T-helper 22 cell (primary cell): ENCODE measurements at regions not wholly inside any gene's neighbourhood (a gene's known extent, or its start where the extent isn't known, plus 50 kb on each side); places are given as distances from the start of the nearest gene placed in this dataset.
"Not testable (repeated sequence)": the region's sequence is repeated elsewhere in the genome, so short reads cannot be mapped to it uniquely, and the experiment has no call there.

Source experiments
- DNase-seq: peaks from one replicate; pipeline ENCODE4 v3.0.0-alpha.2; 2020; ENCODE audit warnings: low read depth

DNA sequence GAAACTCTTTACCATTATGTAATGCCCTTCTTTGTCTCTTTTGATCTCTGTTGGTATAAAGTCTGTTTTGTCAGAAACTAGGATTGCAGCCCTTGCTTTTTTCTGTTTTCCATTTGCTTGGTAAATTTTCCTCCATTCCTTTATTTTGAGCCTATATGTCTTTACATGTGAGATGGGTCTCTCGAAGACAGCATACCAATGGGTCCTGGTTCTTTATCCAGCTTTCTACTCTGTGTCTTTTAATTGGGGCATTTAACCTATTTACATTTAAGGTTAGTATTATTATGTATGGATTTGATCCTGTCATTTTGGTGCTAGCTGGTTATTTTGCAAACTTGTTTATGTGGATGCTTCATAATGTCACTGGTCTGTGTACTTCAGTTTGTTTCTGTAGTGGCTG, 191.3 kb downstream of the S1PR1 start:
- DNase-seq: not testable (repeated sequence)

DNA sequence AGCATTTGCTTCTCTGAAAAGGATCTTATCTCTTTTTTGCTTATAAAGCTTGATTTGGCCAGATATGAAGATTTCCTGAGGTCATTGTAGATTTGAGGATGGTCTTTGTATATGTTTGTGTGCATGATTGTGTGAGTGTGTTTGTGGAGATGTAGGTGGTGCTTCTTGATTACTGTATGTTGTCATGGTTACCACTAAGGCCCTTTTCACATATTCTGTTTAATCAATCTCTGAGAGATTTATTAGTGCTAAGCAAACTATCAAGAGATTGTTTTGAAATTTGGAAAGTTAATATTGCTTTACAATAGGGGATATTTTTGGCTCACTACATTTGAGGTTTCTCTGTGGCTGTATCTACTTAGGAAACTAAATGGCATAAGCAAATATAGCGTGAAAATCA, 191.7 kb downstream of the S1PR1 start:
- no peak for DNase-seq

DNA sequence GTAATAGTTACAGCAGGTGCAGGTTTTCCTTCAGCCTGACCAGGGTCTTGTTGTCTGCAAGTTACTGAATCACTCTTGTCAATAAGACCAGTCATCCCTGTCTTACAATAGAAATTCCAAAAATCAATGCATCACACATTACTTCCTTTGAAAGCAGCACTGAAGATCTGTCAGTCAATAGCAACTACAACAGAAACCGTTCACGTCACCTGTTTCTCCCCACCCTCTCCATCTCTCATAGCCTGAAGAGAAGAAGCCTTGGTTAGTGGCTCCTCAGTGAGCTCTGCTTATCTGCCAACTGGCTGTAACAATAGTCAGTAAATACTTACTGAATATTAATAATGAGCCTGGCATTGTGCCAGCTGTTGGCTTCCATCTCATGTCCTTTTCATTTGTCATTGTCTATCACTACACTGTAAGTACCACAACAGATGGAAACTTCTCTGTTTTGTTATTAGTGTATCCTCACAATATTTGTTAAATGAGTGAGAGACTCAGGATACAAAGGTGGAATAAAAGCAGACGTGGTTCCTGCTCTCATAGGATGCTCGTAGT, 195.2 kb downstream of the S1PR1 start:
- no peak for DNase-seq

DNA sequence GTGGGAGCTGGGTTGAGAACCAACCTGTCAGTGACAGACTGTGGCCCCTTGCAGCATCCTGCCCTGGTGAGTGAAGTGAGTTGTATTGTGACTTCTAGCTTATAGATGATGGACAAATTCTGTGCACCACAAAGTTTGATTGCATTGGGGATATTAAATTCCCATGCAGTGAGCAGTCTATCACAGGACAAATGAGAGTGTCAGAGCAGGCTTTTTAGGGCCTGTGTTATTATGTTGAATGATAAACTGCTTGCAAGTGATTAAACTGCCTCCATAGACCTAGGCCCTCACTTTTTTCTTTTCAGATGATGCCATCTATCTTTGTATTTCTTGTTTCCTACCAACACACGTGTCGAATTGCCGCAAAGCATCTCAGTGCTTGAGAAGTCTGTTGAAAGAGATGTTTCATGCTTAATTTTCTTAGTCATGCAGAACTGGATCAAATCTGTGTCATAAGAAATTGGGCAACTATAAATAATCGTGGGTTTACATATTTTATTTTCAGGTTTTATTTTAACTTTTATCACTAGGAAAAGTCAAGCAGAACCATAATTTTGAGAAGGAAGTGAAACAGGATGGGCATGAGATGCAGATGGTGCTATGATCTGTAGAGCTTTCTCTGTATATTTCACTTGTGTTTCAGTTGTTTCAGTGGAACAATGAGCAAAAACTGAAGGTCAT, 199.2 kb downstream of the S1PR1 start:
- DNase-seq: no peak

DNA sequence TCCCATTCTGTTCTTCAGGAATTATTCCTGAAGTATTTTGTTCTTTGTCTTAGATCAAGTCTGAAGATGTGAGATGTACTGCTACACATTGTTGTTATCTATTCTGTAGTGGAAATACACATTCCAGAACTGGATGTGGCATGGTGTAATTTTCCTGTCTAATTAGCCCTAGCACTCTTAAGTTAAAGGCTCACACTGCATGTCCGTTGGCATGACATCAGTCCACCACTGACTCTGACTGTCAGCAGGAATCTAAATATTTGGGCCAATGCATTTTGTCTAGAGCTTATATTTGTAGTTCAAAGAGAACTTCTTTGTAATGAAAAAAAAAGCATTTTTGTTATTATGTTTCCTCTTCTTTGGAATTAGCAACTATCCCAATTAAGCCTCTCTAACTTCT, 201.0 kb downstream of the S1PR1 start:
- DNase-seq: no peak

DNA sequence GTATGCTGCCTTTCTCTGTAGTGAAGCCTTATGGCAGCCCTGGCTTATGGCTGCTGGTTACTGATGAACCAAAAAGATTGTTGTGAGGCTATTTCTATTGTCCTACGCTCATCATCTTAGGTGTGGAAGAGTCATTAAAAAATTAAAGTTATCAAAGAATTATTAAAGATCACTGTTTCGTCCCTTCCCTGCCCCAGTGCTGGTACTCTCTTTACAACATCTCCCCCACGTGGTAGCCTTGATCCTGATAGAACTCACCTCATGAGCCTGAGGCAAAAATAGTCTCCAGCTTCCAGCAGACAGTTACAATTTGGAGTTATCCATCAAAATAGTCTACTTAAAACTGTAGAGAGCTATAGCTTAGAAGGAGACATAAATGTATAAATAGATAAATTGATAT, 201.5 kb downstream of the S1PR1 start:
- DNase-seq: no peak

DNA sequence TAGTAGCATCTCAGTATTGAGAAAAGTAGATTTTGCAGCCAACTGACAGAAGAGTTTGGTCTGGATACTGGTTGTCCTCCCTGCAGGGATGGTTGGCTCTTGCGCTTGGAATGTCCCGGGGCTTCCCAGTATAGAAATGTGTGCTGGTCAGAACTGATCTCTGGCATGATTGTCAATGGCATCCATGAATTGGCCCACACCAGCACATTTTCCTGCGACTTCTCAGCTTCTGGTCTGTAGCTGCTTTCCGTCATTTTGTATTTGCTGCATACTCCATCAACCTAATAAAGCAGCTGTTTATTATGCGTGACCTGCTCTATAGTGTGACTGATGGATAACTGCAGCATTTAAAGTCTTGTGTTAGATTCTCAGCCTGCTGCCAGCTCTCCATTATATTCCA, 203.7 kb downstream of the S1PR1 start:
- DNase-seq: no peak

DNA sequence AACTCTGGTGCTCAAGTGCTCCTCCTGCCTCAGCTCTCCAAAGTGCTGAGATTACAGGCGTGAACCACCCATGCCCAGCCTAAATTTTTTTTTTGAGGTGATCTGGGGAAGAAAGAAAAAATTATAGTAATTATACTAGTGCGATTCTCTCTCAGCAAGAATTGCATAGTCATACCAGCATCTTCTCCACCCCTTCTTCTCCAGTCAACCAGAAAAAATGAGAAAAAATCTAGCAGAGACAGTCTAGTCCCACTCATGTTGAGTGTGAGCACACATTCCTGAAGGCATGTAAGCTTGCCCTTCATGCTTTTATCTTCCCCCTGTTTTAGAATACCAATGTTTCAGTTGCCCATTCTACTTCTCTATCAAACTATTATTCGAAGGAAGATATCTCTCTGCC, 207.6 kb downstream of the S1PR1 start:
- no peak for DNase-seq

DNA sequence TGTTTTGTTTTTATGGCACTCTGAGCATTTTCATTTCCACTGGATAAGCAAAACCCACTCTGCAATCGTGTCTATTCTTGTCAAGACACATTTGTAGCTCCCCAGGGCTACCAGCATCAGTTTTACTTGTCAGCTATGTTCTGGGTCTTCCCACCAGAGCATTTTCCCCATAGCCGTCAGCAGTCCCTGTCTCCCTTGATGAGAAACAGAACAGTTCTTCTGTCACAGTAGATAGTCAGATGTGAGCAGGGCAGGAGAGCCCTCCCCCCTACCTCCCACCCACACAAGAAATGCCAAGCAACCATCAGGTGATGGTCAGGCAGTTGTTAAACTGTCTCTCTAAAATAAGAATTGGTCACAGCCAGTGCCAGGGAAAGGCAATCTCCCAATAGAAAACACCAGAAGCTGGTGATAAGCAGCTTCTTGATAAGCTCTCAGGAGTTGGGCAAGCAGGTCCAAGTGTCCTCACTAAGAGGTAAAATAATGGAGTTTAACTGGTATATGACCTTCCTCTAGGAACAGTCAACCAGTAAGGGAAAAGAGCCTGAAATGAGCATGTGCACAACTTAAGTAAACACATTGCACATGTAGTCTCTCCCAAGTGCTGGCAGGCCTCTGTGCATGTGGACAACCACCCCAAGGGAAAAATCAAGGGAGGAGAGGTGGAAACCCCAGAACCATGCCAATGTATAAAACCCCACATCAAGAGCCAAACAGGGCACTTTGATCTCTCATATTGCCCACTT, 208.2 kb downstream of the S1PR1 start:
- DNase-seq: no peak

DNA sequence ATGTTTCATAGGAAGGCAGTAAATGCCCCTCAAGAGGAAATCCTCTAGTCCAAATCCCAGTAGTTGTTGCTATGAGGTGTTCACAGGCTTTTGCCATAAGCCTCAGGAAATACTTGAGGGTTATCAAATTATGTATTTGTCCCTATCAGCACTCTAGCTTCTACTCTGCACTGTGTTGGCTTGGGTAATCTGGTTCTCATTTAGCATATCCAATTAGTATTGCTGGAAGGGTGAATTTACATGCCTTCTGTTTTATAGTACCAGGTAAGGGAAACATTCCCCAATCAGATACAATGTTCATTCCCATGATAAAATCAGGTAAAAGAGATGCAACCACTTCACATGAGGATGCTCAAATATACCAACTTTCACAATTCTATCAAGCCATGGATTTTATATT, 211.2 kb downstream of the S1PR1 start:
- no peak for DNase-seq

DNA sequence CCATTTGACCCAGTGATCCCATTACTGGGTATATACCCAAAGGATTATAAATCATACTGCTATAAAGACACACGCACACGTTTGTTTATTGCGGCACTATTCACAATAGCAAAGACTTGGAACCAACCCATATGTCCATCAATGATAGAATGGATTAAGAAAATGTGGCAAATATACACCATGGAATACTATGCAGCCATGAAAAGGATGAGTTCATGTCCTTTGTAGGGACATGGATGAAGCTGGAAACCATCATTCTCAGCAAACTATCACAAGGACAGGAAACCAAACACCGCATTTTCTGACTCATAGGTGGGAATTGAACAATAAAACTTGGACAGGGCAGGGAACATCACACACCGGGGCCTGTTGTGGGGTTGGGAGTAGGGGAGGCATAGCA, 213.9 kb downstream of the S1PR1 start:
- not testable (repeated sequence) for DNase-seq

DNA sequence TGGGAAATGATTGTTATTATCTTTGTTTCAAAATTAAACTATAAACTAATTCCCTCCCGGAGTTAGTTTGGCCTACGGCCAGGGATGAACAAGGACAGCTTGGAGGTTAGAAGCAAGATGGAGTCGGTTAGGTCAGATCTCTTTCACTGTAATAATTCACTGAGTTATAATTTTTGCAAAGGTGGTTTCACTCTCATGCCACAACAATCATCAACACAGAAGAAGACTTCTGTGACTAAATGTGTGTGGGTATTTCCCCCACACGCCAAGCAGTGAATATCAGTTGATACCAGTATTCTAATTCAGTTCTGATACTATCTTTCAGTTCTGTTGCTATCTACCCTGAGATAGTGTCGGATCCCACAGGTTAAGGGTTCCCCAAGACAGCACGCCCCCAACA, 215.1 kb downstream of the S1PR1 start:
- no peak for DNase-seq

DNA sequence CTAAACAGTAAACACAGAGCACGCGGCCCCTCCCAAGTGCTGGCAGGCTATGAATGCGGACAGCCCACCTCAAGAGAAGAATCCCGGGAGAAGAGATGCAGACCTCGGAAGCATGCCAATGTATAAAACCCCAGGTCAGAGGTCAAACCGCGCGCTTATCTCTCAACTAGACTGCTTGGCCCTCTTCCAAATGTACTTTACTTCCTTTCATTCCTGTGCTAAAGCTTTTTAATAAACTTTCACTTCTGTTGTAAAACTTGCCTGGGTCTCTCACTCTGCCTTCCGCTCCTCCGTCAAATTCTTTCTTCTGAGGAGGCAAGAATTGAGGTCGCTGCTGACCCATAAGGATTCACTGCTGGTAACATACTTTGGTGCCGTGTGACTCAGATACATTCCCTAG, 216.0 kb downstream of the S1PR1 start:
- no peak for DNase-seq

DNA sequence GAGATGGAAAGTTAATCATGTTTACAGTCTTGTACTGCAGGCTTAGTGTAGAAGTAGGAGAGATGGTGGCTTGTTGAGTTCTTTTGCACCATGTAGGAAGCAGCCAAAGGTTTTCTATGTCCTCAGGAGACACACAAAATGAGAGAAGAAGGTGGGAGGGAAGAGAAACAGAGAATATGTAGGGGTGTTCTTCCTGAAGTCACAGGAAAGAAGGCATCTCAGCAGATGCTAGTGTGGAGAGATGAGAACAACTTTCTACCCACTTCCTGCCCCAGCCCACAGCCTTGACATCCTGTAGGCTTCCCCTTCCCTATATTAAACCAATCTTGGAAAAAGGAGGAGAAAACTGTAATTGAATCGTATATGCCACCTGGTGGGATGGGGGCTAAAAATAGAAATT, 217.0 kb downstream of the S1PR1 start:
- no peak for DNase-seq

DNA sequence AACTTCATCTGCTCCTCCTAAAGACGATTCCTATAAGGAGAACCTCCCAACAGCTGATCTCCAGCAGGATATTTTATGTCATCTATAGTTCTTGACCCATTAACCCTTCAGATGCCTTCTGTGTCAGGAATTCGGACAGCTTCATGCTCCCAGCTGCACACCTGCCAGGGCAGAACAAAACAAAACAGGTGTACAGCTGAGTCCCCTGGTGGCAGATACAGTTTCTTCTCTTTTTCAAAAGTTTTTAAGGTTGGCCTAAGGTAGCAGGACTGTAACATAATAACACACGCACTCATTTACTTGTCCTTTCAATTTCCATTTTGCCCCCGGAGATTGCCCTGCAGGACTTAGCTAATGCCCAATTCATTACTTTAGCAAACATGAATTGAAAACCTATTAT, 218.3 kb downstream of the S1PR1 start:
- DNase-seq: no peak

DNA sequence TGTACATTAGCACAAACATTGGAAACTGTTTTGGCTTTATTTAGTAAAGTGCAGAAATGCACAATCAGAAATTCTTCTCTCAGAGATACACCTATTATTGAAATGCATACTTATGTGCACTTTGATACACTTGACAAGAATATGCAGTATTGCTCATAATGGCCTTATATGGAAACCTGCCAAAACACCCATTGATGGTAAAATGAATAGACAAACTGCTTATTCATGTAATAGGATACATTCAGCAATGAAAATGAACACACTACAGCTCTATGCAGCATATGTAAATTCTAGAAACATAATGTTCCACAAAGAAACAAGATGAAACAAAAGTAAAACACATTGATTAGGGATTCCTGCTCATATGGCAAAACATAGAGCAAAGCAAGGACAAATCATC, 223.9 kb downstream of the S1PR1 start:
- no peak for DNase-seq

DNA sequence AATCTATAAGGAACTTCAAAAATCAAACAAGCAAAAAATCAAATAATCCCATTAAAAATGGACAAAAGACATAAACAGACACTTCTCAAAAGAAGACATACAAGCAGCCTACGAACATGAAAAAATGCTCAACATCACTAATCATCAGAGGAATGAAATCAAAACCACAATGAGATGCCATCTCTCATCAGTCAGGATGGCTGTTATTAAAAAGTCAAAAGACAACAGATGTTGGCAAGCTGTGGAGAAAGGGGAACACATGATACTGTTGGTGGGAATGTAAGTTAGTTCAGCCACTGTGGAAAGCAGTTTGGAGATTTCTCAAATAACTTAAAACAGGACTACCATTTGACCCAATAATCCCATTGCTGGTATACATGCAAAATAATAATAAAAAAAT, 226.4 kb downstream of the S1PR1 start:
- no peak for DNase-seq

DNA sequence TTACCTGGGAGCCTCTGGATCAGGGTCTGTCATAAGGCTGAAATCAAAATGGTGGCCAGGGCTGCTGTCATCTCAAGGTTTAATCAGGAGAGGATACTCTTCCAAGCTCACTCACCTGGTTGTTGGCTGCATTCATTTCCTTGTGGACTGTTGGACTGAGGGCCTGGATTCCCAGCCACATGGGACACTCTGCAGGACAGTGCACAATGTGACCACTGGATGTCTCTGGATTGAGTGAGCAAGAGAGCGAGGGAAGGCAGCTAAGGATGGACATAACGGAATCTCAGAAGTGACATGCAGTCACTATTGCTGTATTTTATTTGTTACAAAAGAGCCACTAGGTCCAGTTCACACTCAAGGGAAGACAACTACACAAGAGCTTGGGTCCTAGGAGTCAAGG, 229.1 kb downstream of the S1PR1 start:
- DNase-seq: no peak

DNA sequence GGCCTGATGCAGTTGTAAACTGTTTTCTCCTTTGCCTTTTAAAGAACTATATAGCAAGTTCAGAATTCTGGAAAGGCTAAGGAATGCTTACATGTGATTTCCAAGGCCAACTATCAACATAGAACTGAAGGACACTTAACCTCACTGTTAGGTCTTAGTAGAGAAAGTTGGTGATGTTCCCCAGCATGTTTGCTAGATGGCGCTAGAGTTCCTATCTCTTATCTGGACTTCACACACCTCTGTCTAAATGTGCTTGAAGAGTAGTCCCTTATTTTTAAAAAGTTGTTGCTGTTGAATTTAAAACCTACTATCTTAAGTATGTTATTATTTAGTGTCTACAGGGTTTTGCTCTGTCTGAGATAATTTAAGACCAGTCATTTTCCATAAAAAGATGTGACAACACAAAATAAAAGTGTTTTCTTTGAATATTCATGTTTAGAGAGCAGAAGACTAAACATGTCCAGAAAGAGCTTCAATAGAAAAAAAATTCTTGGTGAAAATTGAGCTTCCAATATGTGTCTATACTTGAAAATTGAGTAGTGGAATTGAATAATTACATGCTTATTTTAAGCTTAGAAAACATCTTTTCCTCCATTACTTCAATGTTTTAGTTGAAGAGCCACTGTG, 237.3 kb downstream of the S1PR1 start:
- no peak for DNase-seq

DNA sequence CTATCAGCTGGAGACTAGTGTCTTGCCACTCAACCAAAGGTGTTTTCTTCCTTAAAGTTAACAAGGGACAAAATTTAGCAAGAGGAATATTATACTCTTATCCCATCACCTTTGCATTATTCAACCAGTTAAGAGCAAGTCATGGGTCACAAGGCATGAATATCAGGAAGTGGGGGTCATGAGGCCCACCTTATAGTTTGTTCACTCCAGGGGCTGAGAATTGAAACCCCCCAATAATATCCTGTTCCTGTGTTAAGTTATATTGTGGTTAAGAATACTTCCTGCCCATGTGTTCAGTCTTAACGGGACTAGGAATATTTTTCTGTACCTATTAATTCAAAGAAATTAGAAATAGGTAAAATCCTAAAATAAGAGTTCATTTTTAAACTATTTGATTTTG, 239.7 kb downstream of the S1PR1 start:
- DNase-seq: no peak

DNA sequence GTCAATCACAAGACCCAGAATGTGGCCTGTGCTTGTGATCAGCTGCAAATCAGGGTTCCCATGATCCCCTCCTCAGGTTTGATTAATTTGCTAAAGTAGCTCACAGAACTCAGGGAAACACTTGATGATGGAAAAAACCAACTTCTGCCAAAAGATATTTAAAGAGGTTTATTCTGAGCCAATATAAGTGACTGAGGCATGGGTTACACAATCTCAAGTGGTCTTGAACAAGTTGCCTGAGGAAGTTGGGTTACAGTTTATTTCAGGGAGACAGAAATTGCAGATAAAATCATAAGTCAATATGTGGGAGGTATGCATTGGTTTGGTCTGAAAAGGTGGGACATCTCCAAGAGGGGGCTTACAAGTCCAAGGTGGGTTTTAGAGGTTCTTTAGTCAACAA, 243.1 kb downstream of the S1PR1 start:
- no peak for DNase-seq

DNA sequence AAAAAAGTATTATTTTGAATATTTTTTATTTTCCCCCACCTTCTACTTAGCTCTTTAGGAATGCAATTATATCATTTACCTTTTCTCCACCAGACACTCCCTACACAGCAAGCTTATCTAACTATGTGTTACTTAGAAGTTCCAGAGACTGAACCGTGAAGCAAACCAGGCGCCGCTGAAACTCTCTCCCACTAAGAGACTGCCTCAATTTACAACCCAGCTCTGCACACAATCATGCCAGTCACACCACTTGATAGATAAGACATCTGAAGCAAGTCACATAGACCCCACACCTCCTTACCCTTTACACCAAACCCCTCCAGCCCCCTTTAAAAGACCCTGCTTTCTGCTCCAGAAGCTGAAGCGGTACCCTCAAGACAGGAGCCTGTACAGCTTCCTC, 245.5 kb downstream of the S1PR1 start:
- no peak for DNase-seq

DNA sequence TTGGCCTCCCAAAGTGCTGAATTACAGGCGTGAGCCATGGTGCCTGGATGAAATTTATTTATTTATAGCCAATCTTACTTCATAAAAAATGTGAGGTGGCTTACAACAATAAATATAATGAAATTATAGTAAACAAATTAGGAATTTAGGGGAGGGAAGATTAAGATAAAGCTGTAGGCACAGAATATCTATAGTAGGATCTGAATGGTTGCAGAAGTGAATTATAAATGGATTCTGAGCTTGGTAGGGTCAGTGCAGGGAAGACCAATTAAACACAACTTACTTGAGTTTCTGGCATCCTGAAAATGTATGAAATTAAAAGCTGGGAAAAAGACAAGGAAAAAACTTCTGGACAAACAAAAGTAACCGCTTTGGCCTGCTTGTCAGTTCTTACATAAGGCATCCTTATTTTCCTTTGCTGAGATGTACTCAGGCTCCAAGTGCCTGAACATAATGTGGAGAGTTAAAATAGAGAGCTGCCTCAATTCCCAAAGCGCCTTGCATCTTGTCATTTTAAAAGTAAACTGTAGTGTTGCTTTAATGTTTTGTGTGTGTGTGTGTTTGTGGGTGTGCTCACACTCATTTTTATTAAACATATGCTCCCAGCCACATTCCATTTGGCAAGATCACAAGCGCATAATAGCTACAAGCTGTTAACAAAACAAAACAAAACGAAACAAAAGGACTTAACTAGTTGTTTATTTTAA, 247.3 kb downstream of the S1PR1 start:
- no peak for DNase-seq
